Activated CD8-positive, alpha-beta memory T cell treated with anti-CD3 and anti-CD28 coated beads for 4 hours (primary cell): ENCODE measurements at regions not wholly inside any gene's neighbourhood (a gene's known extent, or its start where the extent isn't known, plus 50 kb on each side); places are given as distances from the start of the nearest gene placed in this dataset.
"Not testable (repeated sequence)": the region's sequence is repeated elsewhere in the genome, so short reads cannot be mapped to it uniquely, and the experiment has no call there.

Experiments
- DNase-seq, 2 donors: peaks; one replicate each; pipeline ENCODE4 v3.0.0-alpha.2; 2020; ENCODE audit warnings: low read depth in 2 of 2

DNA sequence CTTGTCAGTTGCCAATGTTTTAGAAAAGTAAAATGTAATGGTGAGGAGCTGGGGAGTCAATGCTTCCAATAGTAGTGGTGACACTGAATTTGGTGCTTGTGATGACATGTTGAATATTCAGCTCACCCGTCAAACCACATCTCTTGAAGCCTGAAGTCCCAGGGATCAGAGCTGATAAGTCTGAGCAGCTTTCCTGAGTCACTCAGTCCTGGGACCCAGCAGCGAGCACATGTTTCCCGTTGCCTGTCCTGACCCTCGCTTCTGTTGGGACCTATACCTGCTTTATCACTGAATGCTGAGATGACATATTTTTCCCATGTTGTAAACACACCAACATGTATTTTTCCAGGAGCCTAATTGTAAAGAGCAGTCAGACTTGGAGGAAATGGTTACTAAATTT is 693.6 kb downstream of the QKI start:
- DNase-seq, result no peak

DNA sequence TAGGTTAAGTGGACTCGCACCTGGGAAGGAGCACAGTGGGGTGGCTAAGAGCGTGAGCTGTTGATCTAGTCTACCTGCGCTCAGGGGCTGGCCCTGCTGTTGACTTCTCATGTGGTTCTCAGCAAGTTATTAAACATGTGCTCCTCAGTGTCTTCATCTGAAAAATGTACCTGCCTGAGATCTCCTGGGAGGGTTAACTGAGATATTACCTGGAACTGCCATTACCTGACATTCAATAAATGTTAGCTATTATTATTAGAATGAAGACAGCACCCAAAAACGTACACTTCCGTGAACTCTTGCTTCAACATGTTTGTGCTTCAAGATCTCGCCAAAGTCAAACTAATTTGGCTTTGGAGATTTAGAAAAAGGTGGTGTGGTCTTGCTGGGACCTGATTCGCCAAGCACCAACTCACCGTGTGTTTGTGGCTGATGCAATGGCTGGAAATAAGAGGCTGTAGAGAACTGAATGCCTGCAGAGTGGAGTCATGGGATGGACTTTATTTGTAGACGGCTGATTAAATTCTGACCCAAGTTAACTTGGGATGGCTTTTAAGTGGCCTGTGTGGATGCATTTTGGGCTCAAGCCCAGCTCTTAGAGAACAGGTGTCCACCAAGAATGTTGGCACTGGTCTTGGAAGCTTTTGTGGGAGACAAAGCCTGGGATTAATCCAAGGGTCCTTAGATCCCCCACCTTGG is 692.9 kb downstream of the QKI start:
- no peak for DNase-seq

DNA sequence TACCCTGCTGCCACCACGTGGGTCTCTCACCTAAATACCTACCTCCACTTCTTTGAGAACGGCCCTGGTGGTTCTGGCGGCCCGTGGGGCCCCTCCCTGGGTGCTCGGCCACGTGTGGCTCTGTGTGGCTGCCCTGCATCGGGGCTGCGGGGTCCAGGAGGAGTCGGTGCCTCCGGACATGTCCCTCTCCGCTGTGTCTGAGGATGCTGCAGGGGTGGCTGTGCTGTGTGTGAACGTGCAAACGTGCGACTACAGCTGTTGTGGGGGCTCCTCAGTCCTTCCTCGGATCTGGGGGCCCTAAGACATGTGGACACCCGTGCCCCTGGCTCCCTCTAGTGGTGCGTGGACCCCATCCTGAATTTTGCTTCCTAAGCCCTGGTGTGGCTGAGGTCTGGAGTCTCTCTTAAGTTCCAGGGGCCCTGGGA is 691.8 kb downstream of the QKI start:
- DNase-seq, result no peak

DNA sequence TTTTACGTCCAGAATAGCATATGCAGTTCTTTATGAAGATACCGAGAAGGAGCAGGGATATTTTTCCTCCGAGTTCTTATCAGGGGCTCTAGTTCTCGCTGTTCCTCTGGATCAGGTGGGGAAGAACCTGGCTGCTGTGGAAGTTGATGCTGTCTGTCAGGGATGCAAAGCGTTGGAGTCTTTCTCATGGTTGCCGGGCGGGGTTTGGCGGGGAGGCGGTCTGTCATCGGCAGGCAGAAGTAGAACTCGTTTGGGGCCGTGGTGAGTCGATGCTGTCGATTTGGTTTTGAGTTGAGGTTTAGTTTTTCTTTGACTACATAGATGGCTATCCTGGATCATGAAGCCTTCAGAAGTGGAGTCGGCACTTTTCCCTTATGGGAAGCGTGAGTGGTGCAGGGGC is 691.2 kb downstream of the QKI start:
- no peak for DNase-seq

DNA sequence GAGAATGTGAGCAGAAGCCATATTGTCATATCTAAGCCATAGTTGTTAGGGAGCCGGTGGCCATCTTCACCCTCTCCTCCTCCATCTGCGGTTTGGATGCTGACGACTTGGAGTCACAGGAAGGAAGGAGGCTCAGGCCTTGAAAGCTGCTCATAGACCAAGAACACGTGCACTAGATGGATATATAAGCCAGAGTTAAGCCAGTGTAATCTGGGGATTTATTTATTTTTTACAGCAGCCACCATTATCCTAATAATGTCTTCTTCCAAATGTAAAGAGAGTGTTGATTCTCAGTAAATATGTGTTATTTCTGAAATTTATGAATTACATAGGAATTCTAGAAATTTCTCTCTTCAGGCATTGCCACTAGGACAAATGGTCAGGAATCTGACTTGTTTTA is 689.9 kb downstream of the QKI start:
- DNase-seq, result no peak

DNA sequence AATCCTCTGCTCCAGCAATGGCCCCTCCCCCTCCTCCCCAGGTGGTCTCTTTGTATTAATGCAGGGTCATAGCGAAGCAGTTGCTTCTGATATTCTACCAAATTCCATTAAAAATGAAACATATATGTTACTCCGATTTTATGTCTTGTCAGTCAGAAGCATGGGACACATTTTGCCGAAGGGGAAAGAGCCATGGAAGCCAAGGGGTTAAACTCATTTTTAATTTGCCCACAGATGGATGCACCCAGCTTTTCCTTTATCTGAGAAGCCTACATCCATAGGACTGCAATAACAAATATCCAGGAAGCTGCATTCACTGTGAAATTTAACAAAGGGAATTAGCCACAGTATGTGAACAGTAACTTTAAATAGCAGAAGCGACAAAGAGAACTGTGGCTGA is 688.2 kb downstream of the QKI start:
- DNase-seq, result no peak

DNA sequence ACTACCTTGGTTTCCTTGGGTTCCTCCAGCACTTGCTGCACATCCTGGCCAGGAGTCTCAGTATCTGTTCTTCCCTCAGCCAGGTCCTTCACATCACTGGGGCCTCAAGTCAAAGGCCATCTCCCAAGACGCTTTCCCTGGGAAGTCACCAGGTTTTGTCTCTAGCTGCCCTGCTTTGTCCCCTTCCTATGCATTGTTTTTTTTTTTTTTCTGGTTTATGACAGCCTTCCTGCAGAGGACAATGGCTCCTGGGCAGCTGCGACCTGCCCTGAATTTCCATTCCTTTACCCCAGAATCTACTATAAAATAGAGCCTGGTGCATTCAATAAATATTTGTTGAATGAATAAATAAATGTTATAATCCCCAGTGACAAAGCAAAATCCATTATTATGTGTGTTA is 687.3 kb downstream of the QKI start:
- no peak for DNase-seq

DNA sequence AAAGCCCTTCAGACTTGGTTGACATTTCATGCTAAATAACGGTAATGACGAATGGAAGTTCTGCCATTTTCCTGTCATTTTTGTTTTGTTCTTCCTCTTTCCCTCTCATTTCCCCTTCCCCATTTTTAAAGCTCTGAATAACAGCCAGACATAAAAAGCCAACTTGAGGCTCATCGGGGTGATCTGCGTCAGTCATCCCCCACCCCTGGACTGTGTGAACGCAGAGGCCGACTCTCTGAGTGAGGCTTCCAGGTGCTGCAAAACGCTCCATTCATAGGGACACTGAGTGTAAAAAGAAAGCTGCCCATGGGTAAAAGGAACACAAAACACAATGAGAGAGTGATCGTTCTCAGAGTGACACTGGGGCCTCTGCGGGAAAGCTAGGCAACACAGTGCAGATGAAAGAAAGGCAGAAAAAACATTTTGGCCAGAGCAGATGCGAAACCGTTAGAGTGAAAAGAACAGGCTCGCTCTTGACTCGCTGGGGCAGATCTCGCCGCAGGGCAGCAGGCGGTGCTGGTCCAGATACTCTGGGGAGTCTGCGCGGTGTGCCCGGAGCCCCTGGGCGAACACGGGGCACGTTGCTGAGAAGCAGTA is 684.8 kb downstream of the QKI start:
- DNase-seq, result no peak

DNA sequence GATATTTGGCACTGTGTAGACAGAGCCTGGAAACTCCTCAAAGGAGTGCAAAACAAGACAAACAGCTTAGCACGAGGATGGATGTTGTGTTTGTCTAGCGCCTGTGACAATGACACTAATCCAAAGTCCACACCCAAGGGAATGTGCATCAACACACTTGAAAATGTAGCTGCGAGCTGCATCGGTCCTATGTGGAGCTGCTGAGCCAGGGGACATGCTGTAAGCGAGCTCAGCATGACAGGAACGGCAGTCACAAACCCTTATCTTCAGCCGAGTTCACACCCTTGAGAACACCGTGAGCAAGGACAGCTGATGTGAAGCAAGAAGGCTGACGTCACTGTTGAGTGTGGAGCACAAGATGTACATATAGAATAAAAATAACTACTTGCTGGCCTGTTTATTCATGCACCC is 684.3 kb downstream of the QKI start:
- DNase-seq, result no peak

DNA sequence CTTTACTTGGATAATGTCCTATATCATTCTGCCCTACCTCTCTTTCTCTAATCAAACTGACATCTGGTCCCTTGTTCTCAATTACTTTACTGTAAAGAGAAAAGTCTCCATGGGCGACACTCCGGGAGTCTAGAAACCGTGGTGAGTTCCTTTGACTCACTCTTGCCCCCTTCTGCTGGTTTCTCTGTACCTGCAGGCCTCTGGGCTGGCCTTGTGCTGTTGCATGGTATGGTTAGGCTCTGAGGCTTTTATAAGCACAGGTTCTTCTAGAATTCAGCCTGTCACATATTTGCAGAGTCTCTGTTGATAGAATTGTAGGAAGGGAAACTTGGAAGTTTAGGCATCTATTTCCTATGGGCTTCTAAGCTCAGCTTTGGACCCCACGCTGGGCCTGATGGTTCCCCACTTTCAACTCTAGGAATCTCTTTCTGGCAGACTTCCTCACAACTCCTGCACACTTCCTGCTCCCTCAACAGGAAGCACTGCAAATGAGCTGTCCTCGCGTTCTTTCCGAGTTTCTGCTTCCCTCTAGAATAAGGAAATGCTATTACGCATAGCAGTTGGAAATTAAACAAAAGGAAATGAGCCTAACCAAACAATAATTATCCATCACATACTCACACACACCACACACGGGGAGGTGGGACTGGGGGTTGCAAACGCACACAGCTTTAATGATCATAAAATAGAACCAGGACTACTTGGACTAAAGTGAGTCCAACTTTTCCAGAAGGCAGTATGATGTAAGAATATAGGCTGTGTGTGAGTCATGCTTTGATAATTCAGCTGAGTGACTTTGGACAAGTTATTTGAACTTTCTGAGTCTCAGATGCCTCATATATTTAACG is 683.3 kb downstream of the QKI start:
- no peak for DNase-seq

DNA sequence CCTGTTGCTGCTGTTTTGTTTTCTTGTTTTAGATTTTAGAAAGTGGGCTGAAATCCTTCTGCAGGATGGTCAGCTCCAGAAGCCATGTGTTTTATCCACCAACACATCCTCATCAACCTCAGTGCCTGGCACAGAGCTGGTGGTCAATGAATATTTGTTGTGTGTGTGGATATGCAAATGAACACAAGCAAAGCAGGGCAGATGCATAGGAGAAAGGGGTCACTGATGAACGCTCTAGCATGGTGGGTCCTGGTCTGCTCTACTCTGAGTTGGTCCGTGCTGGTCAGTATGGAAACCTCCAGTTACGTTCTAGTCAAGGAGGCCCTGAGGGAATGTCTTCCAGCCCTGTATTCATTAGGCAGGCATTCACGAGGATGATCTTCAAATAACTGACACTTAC is 682.5 kb downstream of the QKI start:
- DNase-seq, result no peak

DNA sequence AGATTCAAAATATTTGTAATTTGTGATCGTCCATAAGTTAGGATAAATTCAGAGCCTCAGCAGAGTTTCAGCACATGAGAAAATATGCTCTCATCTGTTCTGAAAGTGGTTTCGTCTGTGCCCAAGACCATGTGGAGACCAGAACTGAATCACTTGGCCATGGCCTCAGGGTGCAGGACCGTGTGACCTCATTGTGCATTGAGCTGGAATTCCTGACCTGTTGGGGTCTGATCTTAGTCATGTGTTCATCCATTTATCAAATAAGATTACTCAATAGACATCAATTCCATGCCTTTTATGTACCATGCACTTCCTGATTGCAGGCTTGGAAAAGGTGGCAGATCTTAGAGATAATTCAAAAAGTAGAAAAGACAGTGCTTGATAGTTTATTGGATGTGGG is 680.5 kb downstream of the QKI start:
- DNase-seq, result no peak

DNA sequence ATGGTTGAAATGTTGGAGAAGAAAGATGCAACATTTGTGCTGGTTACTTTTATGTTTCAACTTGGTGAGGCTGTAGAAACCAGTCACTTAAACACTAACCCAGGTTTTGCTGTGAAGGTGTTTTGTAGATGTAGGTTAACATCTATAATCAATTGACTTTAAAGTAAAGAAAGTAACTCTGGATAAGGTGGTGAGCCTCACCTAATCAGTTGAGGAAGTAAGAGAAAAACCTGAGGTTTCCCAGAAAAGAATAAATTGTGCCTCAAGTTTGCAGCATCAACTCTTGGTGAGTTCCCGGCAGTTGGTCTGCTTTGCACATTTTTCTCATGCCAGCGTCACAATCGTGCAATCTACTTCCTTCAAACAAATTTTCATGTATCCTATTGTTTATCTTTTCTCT is 673.4 kb downstream of the QKI start:
- DNase-seq, result no peak

DNA sequence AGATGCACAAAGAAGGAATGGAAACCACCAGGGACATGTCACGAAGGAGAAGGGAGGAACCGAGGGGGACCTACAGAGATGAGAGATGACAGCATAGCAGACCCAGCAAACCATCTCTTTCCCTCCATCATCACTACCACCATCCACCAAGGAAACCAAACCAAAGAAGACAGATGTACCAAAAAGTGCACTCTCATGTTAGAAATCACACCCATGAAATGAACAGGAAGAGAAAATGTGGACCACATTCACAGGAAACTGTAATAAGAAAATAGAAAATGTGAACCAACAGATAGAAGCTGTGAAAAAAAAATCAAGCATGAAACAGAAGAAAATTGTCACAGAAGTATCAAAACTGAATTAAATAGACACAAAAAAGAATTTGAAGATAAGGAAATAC is 672.7 kb downstream of the QKI start:
- DNase-seq, result no peak

DNA sequence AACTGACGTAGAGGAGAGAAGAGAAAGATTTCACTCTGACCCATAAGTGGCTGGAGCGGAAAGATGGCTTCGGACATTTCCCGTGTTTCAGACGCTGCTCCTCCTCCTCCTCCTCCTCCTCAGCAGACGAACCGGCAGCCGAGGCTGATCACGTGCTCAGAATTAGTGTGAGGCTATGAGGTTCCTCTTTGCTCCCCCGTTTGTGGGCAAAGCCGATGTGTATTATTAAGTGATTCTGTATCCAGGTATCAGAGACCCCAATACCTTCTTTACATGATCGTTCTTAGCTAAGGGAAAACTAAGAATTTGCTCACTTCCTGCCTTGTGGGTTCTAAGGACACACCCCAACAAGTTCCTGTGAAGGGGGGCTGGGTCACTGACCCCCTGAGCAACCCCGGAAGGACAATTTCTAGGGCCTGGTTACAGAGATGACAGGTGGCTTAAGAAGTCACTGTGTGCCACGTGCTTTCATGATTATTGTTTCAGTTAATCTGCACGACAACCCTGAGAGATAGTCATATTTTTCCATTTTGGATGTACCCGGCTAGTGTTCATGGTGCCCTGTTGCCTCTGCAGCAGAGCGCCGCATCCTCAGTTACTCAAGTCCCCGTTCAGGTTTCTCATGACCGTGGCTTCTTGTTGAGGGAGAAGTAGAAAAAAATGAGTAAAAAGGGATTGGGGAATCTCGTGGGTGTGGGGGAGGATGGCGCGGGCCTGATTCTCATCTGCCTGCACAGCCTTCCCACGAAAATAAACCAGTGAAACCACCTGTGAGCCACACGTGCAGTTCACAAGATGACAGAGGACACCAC is 671.8 kb downstream of the QKI start:
- no peak for DNase-seq

DNA sequence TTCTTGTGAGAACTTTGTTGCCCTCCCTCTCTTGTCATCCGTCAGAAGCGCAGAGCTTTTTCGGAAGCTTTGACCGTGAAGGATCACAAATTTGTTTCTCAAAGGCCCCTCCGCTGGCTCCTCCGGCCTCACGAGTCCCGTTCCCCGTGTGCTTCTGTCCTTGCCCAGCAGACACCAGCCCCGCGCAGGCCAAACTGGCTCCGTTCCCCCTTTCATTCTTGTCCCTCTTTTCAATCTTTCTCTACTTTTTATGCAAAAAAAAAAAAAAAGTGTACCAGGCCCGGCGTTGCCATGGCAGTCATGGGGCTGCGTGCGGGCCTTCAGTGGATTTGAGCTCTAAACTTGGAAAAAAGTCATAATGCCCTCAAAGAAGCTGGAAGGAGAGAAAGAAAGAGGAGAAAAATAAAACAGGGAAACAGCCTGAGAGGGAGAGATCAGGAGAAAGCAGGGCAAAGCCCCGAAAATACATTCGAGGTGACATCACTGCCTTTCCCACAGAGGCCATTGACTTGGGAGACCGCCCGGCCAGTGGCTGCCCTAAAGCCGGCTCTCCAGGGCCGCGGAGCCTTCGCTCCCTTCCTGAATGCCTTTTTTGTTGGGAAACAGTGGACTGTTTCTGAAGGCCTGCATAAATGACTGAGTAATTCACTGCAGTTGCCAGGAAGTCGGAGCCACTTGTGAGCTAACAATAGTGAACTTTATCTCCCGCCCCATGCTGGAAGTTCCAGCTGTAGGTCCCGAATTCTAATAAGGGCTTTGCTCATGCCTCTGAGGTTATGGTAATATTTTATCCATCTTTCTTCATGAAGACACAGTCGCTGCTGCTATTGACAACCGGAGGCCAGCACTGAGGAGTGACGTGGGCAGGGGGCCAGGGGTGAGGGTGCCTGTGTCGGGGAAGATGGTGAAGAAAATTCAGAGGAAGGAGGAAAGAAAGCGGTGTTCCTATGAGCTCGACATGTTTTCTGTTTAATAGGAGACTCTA is 670.9 kb downstream of the QKI start:
- DNase-seq, result no peak

DNA sequence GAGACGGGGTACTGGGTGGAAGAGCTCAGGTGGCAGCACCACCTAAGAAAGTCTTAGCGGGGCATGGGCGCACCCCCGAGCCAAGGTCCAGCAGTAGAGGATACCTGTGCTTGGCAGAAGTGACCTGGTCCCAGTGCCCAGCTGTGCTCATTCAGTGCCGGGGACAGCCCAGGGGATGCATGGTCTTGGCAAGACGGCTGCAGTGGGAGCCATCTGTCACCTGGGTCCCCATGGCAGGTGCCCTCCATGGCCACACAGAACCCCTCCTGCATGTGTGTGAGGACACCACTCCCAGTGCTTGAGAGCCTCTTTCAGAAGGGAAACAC is 664.7 kb downstream of the QKI start:
- DNase-seq, result no peak

DNA sequence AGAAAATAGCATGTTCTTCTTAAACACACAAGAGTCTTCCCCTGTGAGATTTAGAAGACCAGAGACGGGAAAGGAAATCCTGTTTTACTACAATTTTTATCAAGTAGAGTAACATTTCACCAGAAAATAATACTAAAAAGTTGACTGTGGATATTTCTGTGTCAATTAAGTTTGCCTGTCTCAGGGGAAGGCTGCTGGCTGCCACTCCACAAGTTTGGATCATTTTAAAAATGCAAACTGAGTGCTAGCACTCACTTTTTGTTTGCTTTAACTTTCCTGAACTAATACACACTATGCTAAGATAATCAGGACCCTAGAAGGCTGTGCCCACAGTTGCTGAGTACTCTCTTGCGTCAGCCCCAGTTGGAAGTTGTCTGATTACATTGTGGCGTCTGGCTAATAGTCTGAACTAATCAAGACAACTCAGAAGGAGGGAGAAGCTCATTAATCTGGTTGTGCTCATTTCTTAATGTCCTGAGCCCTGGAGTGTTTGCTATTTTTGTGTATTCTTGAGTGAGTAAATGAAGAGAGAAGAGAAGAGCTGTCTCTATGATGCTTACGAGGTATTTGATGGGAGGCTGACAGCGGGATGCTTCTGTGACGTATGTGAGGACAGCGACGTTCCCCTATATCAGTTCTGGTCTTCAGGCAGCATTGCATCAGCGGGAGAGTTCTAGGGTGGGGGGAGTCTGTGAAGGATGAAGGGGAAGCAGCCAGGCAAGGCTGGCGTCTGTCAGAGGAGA is 664.2 kb downstream of the QKI start:
- DNase-seq, result no peak

DNA sequence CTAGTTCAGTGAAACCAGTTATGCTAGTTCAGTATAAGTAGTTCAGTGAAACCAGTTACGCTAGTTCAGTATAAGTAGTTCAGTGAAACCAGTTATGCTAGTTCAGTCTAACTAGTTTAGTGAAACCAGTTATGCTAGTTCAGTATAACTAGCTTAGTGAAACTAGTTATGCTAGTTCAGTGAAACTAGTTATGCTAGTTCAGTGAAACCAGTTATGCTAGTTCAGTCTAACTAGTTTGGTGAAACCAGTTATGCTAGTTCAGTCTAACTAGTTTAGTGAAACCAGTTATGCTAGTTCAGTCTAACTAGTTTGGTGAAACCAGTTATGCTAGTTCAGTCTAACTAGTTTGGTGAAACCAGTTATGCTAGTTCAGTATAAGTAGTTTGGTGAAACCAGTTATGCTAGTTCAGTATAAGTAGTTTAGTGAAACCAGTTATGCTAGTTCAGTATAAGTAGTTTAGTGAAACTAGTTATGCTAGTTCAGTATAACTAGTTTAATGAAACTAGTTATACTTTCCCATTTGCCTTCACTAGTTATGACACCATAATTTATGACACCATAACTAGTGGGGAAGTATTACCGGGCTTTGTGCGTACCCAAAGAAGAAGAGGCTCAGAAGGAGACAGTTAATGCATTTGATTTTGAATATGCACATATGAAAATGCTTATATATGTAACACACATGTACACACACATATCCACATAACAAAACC is 662.5 kb downstream of the QKI start:
- not testable (repeated sequence) for DNase-seq
